ENCODE measurements at regions not wholly inside any gene's neighbourhood (a gene's known extent, or its start where the extent isn't known, plus 50 kb on each side); places are given as distances from the start of the nearest gene placed in this dataset.

- no peak for TF ChIP-seq CTCF (IDR thresholded peaks at IDR 0.05; ENCODE audit: insufficient read depth, low read depth, low read length)
- TF ChIP-seq EZH2 (IDR thresholded peaks at IDR 0.05; ENCODE audit: insufficient read depth, low read length) = no peak
- Mint-ChIP-seq H3K9me3 (ENCODE audit: unreplicated experiment) (peaks cover 5% of the 10 kb centered on the region), H3K36me3 (ENCODE audit: low read depth, unreplicated experiment) (no peaks in the 10 kb centered on the region), H3K27me3 (ENCODE audit: low read depth, unreplicated experiment) (no peaks in the 10 kb centered on the region), H3K4me1 (ENCODE audit: low read depth, unreplicated experiment) (peaks cover 7% of the 10 kb centered on the region), H3K27ac (ENCODE audit: unreplicated experiment) (no peak overlapping the region), H3K4me3 (ENCODE audit: unreplicated experiment) (no peak overlapping the region)
- Histone ChIP-seq H3K4me2 (ENCODE audit: low read length) (no peak overlapping the region), H4K20me1 (ENCODE audit: insufficient read depth, low read length) (no peaks in the 10 kb centered on the region), H3K36me3 (ENCODE audit: insufficient read depth, low read length) (no peaks in the 10 kb centered on the region), H3K9ac (ENCODE audit: low read length) (no peak overlapping the region), H2AFZ (ENCODE audit: low read depth, low read length) (no peak overlapping the region), H3K9me3 (ENCODE audit: insufficient read depth, low read depth, low read length) (no peaks in the 10 kb centered on the region), H3K27me3 (ENCODE audit: insufficient read depth, low read length) (no peaks in the 10 kb centered on the region), H3K27ac (ENCODE audit: low read depth, low read length) (no peak overlapping the region), H3K4me1 (ENCODE audit: insufficient read depth, low read length) (no peaks in the 10 kb centered on the region), H3K79me2 (ENCODE audit: insufficient read depth, low read length) (no peaks in the 10 kb centered on the region), H3K4me3 (ENCODE audit: insufficient read depth, low read depth, low read length) (no peak overlapping the region)
- FAIRE-seq (no peak), DNase-seq (ENCODE audit: low read depth) (no peak)
Observed at GRCh38 chr6:74334722-74335121, 638.7 kb downstream of the CD109 start.

GRCh38 chr6:74333406-74333805 is 637.4 kb downstream of the CD109 start:
- no peaks in the 10 kb centered on the region for H3K27me3 Mint-ChIP-seq (ENCODE audit: low read depth, unreplicated experiment)
- no peaks in the 10 kb centered on the region for H3K79me2 ChIP-seq (ENCODE audit: insufficient read depth, low read length)
- H3K4me3 ChIP-seq (ENCODE audit: insufficient read depth, low read depth, low read length) = no peak overlapping the region
- no peaks in the 10 kb centered on the region for H3K27me3 ChIP-seq (ENCODE audit: insufficient read depth, low read length)
- DNase-seq (ENCODE audit: low read depth) (no peak), FAIRE-seq (no peak)
- TF ChIP-seq EZH2 (IDR thresholded peaks at IDR 0.05; ENCODE audit: insufficient read depth, low read length) = no peak
- TF ChIP-seq CTCF (IDR thresholded peaks at IDR 0.05; ENCODE audit: insufficient read depth, low read depth, low read length) = no peak
- H3K4me1 ChIP-seq (ENCODE audit: insufficient read depth, low read length) = no peaks in the 10 kb centered on the region
- no peak overlapping the region for H2AFZ ChIP-seq (ENCODE audit: low read depth, low read length)
- H3K27ac ChIP-seq (ENCODE audit: low read depth, low read length) = no peak overlapping the region
- H3K9me3 Mint-ChIP-seq (ENCODE audit: unreplicated experiment) = no peaks in the 10 kb centered on the region
- H3K4me1 Mint-ChIP-seq (ENCODE audit: low read depth, unreplicated experiment) = peaks cover 7% of the 10 kb centered on the region
- no peak overlapping the region for H3K4me2 ChIP-seq (ENCODE audit: low read length)
- no peak overlapping the region for H3K9ac ChIP-seq (ENCODE audit: low read length)
- H3K4me3 Mint-ChIP-seq (ENCODE audit: unreplicated experiment) = no peak overlapping the region
- no peaks in the 10 kb centered on the region for H3K9me3 ChIP-seq (ENCODE audit: insufficient read depth, low read depth, low read length)
- H4K20me1 ChIP-seq (ENCODE audit: insufficient read depth, low read length) = no peaks in the 10 kb centered on the region
- H3K36me3 ChIP-seq (ENCODE audit: insufficient read depth, low read length) = no peaks in the 10 kb centered on the region
- no peaks in the 10 kb centered on the region for H3K36me3 Mint-ChIP-seq (ENCODE audit: low read depth, unreplicated experiment)
- no peak overlapping the region for H3K27ac Mint-ChIP-seq (ENCODE audit: unreplicated experiment)

GRCh38 chr6:74320715-74321114 is 624.7 kb downstream of the CD109 start:
- H2AFZ ChIP-seq (ENCODE audit: low read depth, low read length) = no peak overlapping the region
- Mint-ChIP-seq H3K27me3 (ENCODE audit: low read depth, unreplicated experiment) (no peaks in the 10 kb centered on the region), H3K4me1 (ENCODE audit: low read depth, unreplicated experiment) (no peaks in the 10 kb centered on the region), H3K36me3 (ENCODE audit: low read depth, unreplicated experiment) (no peaks in the 10 kb centered on the region), H3K4me3 (ENCODE audit: unreplicated experiment) (no peak overlapping the region), H3K27ac (ENCODE audit: unreplicated experiment) (no peak overlapping the region), H3K9me3 (ENCODE audit: unreplicated experiment) (peaks cover 2% of the 10 kb centered on the region)
- no peak overlapping the region for H3K4me2 ChIP-seq (ENCODE audit: low read length)
- H3K9me3 ChIP-seq (ENCODE audit: insufficient read depth, low read depth, low read length) = no peaks in the 10 kb centered on the region
- H3K9ac ChIP-seq (ENCODE audit: low read length) = no peak overlapping the region
- no peak for DNase-seq (ENCODE audit: low read depth)
- H3K79me2 ChIP-seq (ENCODE audit: insufficient read depth, low read length) = no peaks in the 10 kb centered on the region
- H3K27ac ChIP-seq (ENCODE audit: low read depth, low read length) = no peak overlapping the region
- H3K36me3 ChIP-seq (ENCODE audit: insufficient read depth, low read length) = no peaks in the 10 kb centered on the region
- no peaks in the 10 kb centered on the region for H3K27me3 ChIP-seq (ENCODE audit: insufficient read depth, low read length)
- no peaks in the 10 kb centered on the region for H3K4me1 ChIP-seq (ENCODE audit: insufficient read depth, low read length)
- TF ChIP-seq CTCF (IDR thresholded peaks at IDR 0.05; ENCODE audit: insufficient read depth, low read depth, low read length) (no peak), EZH2 (IDR thresholded peaks at IDR 0.05; ENCODE audit: insufficient read depth, low read length) (no peak)
- FAIRE-seq = no peak
- H3K4me3 ChIP-seq (ENCODE audit: insufficient read depth, low read depth, low read length) = no peak overlapping the region
- H4K20me1 ChIP-seq (ENCODE audit: insufficient read depth, low read length) = no peaks in the 10 kb centered on the region

Measured in astrocyte (in vitro differentiated cells and primary cell).